ENCODE measurements at regions not wholly inside any gene's neighbourhood (a gene's known extent, or its start where the extent isn't known, plus 50 kb on each side); places are given as distances from the start of the nearest gene placed in this dataset.

DNA sequence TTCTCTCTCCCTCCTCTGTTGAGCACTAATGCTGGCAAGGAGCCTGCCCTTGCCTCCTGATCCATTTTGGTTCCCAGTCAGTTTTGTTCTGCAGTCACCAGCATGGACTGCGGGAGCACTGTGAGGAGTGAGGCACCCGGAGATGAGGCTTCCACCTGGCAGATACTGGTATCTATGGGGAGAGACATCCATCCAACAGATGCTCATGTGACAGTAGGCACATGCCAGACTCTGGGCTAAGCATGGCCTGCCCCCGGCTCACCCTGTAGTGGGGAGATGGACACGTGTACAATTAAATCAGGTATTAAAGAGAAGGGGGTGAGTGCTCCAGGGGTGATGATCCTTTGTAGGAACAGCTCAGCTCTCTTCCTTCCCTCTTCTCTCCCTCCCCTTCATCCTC is 74.0 kb upstream of the PODXL start:
- TF ChIP-seq, protein P1, sequence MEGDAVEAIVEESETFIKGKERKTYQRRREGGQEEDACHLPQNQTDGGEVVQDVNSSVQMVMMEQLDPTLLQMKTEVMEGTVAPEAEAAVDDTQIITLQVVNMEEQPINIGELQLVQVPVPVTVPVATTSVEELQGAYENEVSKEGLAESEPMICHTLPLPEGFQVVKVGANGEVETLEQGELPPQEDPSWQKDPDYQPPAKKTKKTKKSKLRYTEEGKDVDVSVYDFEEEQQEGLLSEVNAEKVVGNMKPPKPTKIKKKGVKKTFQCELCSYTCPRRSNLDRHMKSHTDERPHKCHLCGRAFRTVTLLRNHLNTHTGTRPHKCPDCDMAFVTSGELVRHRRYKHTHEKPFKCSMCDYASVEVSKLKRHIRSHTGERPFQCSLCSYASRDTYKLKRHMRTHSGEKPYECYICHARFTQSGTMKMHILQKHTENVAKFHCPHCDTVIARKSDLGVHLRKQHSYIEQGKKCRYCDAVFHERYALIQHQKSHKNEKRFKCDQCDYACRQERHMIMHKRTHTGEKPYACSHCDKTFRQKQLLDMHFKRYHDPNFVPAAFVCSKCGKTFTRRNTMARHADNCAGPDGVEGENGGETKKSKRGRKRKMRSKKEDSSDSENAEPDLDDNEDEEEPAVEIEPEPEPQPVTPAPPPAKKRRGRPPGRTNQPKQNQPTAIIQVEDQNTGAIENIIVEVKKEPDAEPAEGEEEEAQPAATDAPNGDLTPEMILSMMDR (IDR thresholded peaks at IDR 0.05; ENCODE audit: borderline replicate concordance, extremely low read depth, low read length, poor library complexity, severe bottlenecking) = no peak
- TF ChIP-seq EZH2 (IDR thresholded peaks at IDR 0.05; ENCODE audit: borderline replicate concordance, low read depth, low read length, severe bottlenecking) = no peak
